Stimulated activated CD4-positive, alpha-beta T cell treated with anti-CD3 and anti-CD28 coated beads, TNF-alpha, amount 100 ng/mL, for 1 hour (primary cell): ENCODE measurements at regions not wholly inside any gene's neighbourhood (a gene's known extent, or its start where the extent isn't known, plus 50 kb on each side); places are given as distances from the start of the nearest gene placed in this dataset.
"Not testable (repeated sequence)": the region's sequence is repeated elsewhere in the genome, so short reads cannot be mapped to it uniquely, and the experiment has no call there.

Experiments
- DNase-seq, 3 donors: peaks; one replicate each; pipeline ENCODE4 v3.0.0-alpha.2; 2020; ENCODE audit warnings: low read depth in 3 of 3, low spot score in 1 of 3

DNA sequence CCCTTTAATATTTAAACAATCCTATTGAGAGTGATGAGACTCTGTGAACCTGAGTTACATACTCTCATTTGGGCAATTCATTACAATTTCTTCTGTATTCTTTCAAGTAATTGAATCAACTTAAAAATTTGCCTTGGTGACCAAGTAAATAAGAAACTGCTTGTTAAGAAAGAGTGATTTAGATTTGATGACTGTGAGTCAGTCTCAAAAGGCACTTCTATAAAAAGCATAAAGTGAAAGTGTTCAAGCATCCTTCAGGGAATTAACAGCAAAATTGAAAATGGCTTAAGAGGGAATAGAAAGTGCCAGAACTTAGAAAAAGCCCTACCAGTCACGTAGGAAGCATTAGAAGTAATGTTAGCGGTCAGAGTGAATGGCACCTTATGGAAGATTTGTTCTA lies 654.7 kb downstream of the EPM2A start:
- no peak for DNase-seq

GRCh38 chr6:145081677-145082076 lies 653.6 kb downstream of the EPM2A start:
- DNase-seq, result no peak

DNA sequence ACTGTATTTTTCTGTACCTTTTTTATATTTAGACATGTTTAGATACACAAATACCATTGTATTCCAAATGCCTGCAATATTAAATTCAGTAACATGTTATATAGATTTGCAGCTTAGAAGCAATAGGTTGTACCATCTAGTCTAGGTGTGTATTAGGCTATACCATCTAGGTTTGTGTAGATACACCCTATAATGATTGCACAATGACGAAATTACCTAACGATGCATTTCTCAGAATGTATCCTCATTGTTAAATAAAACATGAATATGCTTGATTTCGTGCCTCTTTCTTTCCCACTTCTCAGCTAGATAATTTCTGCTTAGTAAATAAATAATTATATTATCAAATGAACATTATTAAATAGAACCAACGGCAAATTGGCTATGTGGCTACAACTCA lies 653.0 kb downstream of the EPM2A start:
- no peak for DNase-seq

DNA sequence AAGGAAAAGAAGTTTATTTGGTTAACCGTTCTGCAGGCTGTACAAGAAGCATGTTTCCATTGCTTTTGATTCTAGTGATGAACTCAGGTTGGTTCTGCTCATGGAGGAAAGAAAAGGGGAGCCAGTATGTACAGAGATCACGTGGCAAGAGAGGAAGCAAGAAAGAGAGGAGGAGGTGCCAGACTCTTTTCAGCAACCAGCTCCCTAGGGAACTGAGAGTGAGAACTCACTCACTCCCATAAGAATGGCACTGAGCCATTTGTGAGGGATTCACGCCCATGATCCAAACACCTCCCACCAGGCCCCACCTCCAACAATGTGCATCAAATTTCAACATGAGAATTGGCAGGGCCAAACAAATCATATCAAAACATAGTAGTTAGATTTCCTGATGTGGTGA lies 649.1 kb downstream of the EPM2A start:
- DNase-seq, result no peak

DNA sequence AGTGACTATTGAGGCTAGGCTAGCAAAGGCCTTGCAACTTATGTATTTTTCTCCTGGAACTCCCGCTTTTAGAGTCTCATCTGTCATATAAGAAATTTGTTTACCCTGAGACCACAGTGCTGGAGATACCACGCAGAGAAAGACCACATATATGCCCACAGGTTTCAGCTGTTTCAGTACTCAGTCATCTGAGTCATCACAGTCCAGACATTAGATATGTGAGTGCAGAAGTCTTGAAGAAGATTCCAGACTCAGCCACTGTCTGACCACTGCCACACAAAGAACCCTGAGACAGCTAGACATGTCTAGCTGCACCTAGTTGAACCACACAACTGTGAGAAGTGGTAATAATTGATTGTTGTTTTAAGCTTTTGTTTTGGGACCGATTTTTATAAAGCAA lies 648.3 kb downstream of the EPM2A start:
- no peak for DNase-seq

- DNase-seq, result no peak
Measured at GRCh38 chr6:145090801-145091585, 644.3 kb downstream of the EPM2A start.

- no peak for DNase-seq
Measured at GRCh38 chr6:145091586-145092142, 643.7 kb downstream of the EPM2A start.

- DNase-seq, result no peak
Measured at GRCh38 chr6:145092554-145092953, 642.8 kb downstream of the EPM2A start.

GRCh38 chr6:145093226-145093625 lies 642.1 kb downstream of the EPM2A start:
- DNase-seq, result no peak

DNA sequence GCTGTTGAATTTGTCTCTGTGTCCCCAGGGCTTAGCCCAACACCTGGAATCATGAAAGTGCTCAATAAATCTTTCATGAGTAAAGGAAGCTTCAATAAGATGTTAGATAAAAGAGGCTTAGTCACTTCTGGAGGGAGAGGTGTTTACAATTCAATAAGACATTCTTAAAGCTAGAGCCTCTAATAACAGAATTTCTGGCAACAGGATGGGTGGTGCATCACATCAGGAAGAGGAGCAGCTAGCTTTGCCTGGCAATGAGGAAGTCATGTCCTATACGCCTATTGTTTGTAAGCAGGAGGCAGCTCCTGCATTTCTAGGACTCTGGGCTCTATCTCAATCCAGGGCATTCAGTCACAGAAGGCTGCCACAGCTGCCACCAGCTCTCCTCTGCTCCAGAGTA lies 638.5 kb downstream of the EPM2A start:
- no peak for DNase-seq

GRCh38 chr6:145098127-145098526 lies 637.2 kb downstream of the EPM2A start:
- not testable (repeated sequence) for DNase-seq

GRCh38 chr6:145099713-145100112 lies 635.6 kb downstream of the EPM2A start:
- no peak for DNase-seq

DNA sequence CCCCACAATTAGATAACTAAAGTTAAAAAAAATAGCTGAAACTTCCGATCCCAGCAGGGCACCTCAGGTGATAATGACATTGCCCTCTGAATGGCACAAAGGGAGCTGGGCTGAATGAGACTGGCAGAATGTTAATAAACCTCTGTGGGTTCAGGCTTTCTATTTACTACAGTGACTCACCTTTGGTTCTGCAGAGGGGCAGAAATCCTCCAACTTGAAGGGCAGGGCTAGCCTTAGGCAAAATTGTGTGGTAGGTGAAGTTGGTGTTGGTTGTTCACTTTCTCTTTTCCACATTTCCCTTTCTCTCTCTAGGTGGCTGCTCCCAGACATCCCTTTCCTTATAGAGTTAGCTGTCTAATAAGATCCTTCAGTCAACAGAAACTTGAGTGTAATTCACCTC lies 625.2 kb downstream of the EPM2A start:
- DNase-seq, result no peak

GRCh38 chr6:145111407-145111806 lies 623.9 kb downstream of the EPM2A start:
- DNase-seq, result not testable (repeated sequence)

- DNase-seq, result no peak
Measured at GRCh38 chr6:145112711-145113148, 622.6 kb downstream of the EPM2A start.

DNA sequence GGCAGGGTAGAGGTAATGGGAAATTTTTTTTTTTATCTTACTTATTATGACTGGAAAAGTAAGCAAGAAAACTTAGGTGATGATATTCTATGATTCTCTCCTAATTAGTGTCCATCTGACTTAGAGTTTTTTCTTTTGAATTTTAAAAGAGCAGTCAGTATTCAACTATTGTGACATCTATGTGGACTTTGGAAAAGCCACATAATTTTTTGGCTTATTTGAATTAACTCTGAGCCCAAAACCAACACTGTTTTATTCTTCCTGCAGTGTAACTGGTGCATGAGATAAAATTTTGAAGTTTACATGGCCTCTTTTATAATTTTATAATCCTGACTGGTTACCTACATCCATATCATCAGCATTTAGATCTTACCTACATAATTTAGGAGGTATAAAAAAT lies 619.7 kb downstream of the EPM2A start:
- DNase-seq, result no peak

DNA sequence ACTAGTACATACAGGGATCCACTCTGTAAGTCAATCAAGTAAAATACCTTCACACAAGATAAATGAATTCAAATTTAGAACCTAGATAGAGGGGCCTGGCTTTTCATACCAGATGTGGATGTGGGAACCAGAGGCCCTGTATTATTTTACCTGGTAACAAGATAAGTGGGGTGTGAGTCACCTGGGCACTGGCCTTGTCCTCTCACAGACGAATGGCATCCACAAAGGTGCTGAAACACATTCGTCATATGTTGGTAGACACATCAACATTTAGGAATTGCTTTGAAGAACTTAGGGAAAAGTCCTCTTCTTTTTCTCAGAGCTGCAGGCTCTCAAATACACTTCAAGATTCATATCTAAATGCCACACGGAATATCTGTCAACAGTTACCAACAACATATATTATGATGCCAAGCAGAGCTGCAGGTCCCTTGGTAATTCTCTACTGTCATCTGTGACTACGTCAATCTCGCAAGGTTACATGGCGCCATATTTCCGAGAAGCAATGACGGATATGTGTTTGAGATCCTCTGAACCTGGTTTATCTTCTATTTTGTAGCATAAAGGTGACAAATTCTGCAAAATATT lies 618.6 kb downstream of the EPM2A start:
- DNase-seq, result no peak

- no peak for DNase-seq
Measured at GRCh38 chr6:145118224-145118623, 617.1 kb downstream of the EPM2A start.

DNA sequence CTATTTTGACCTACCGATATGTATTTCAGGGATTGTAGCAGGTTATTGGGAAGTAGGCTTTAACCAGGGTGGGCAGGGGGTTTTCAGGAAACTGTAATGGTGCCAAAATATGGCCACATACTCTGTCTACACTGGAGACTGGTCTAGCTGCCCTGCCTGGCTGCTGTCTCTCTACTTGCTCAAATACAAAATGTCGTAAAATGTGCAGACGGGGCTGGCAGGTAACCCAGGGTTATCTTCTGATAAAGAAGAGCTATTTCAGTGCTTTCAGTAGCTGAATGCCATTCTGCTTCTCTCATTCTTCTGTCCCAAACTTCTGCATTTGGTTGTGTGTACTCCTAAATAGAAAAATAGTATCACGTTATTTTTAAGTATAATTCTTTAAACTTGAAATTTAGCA lies 616.2 kb downstream of the EPM2A start:
- DNase-seq, result no peak

- no peak for DNase-seq
Measured at GRCh38 chr6:145132709-145133108, 602.6 kb downstream of the EPM2A start.

DNA sequence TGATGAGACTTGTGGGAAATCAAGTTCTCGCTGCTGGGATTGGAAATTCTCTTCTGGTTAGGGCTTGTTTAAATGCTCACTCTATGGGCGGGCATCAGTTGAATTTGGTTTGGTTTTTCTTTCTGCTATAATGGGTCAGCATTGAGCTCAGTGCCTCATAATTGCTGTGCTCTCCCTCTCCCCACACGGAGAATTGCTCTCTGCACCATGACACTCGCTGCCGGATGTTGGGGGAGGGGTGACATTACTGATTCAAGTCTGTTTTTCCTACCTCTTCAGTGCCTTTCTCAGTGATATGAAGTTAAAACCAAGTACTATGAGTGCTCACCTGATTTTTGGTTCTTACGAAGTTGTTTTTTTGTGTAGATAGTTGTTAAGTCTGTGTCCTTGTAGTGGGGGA lies 599.6 kb downstream of the EPM2A start:
- no peak for DNase-seq

GRCh38 chr6:145137425-145137824 lies 597.9 kb downstream of the EPM2A start:
- DNase-seq, result no peak
